Nephron progenitor cell (in vitro differentiated cells): ENCODE measurements at regions not wholly inside any gene's neighbourhood (a gene's known extent, or its start where the extent isn't known, plus 50 kb on each side); places are given as distances from the start of the nearest gene placed in this dataset.

Source experiments
- DNase-seq: peaks from one replicate; pipeline ENCODE4 v3.0.0; 2021
- H3K27ac Mint-ChIP-seq: 2 replicates; pipeline ENCODE4 v1.8.0; 2021; ENCODE audit warnings: mild to moderate bottlenecking, moderate library complexity, mixed read lengths
- H3K27me3 Mint-ChIP-seq: 2 replicates; pipeline ENCODE4 v1.8.0; 2021; ENCODE audit warnings: mild to moderate bottlenecking, low read depth, mixed read lengths; ENCODE audit not compliant: poor library complexity
- H3K36me3 Mint-ChIP-seq: 2 replicates; pipeline ENCODE4 v1.8.0; 2021; ENCODE audit warnings: low read depth, mixed read lengths
- H3K4me1 Mint-ChIP-seq: 2 replicates; pipeline ENCODE4 v1.8.0; 2021; ENCODE audit warnings: mixed read lengths
- H3K4me3 Mint-ChIP-seq: 2 replicates; pipeline ENCODE4 v1.8.0; 2021; ENCODE audit warnings: mild to moderate bottlenecking, moderate library complexity, mixed read lengths
- H3K9me3 Mint-ChIP-seq: 2 replicates; pipeline ENCODE4 v1.8.0; 2021; ENCODE audit warnings: mild to moderate bottlenecking, moderate library complexity, mixed read lengths
- TF ChIP-seq, protein P1 (sequence below): fragments of 200-600 bp; sonication (generic); IDR thresholded peaks from 2 replicates; pipeline ENCODE4 v1.5.0; 2021; ENCODE audit warnings: antibody characterized with exemption

DNA sequence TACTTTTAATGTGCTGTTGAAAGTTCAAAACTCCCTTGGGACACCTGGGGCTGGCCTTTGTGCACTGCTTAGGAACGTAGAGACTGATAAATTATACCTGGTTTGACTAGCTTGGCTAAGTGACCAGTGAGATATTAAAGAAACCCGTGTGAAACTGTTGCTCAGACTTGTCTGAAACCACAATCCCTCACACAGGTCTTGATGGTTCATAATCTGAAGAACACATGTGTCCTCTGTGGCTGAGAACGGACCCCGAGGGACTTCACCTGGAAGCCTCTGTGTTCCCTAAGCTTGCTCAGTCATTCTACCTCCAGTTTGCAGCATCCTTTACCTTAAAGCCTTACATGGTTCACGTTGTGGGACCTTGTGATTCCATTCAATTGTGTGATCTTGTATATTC is 218.8 kb downstream of the CBLN2 start:
- TF ChIP-seq, protein P1, sequence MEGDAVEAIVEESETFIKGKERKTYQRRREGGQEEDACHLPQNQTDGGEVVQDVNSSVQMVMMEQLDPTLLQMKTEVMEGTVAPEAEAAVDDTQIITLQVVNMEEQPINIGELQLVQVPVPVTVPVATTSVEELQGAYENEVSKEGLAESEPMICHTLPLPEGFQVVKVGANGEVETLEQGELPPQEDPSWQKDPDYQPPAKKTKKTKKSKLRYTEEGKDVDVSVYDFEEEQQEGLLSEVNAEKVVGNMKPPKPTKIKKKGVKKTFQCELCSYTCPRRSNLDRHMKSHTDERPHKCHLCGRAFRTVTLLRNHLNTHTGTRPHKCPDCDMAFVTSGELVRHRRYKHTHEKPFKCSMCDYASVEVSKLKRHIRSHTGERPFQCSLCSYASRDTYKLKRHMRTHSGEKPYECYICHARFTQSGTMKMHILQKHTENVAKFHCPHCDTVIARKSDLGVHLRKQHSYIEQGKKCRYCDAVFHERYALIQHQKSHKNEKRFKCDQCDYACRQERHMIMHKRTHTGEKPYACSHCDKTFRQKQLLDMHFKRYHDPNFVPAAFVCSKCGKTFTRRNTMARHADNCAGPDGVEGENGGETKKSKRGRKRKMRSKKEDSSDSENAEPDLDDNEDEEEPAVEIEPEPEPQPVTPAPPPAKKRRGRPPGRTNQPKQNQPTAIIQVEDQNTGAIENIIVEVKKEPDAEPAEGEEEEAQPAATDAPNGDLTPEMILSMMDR = no peak
- Mint-ChIP-seq H3K27ac (no peak overlapping the region), H3K36me3 (no peaks in the 10 kb centered on the region), H3K9me3 (no peaks in the 10 kb centered on the region), H3K4me1 (no peaks in the 10 kb centered on the region), H3K4me3 (no peak overlapping the region), H3K27me3 (no peaks in the 10 kb centered on the region)
- DNase-seq = no peak

DNA sequence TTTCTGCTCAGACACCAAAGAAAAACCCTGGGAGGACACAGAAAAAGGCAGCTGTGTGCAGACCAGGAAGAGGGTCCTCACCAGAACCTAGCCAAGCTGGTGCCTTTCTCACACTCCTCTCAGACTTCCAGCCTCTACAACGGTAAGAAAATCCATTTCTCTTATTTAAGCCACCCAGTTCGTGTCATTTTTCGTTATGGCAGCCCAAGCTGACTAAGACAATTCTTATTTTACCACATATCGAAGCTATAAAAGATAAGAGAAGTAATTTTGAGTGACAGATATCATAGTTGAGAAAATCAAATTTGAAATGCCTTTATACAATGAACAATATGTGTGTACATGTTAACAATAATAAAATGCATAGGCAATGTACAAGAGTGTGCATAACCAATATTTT is 219.5 kb downstream of the CBLN2 start:
- TF ChIP-seq, protein P1 = no peak
- H3K27ac Mint-ChIP-seq = no peak overlapping the region
- no peak for DNase-seq
- no peaks in the 10 kb centered on the region for H3K36me3 Mint-ChIP-seq
- H3K27me3 Mint-ChIP-seq = no peaks in the 10 kb centered on the region
- H3K4me1 Mint-ChIP-seq = no peaks in the 10 kb centered on the region
- no peaks in the 10 kb centered on the region for H3K9me3 Mint-ChIP-seq
- H3K4me3 Mint-ChIP-seq = no peak overlapping the region

DNA sequence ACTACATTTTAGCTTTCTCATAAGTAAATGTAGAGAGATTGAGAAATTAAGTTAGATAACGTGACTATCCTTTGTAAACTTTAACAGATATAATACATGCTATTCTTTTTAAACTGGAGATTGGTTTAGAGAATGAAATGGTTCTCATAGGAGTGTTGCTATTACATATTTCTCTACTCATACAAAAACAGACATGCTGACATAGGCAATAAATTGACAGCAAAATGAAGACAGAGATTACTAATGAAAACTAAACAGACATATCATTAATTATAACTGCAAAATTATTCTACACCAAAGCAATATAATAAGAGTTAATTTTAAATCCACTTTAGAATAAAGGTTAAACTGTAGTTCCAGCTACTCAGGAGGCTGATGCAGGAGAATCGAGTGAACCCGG is 227.6 kb downstream of the CBLN2 start:
- H3K27ac Mint-ChIP-seq = no peak overlapping the region
- TF ChIP-seq, protein P1 = no peak
- H3K4me3 Mint-ChIP-seq = no peak overlapping the region
- no peaks in the 10 kb centered on the region for H3K27me3 Mint-ChIP-seq
- no peak for DNase-seq
- H3K36me3 Mint-ChIP-seq = no peaks in the 10 kb centered on the region
- H3K4me1 Mint-ChIP-seq = peaks cover 5% of the 10 kb centered on the region
- H3K9me3 Mint-ChIP-seq = peaks cover 3% of the 10 kb centered on the region

DNA sequence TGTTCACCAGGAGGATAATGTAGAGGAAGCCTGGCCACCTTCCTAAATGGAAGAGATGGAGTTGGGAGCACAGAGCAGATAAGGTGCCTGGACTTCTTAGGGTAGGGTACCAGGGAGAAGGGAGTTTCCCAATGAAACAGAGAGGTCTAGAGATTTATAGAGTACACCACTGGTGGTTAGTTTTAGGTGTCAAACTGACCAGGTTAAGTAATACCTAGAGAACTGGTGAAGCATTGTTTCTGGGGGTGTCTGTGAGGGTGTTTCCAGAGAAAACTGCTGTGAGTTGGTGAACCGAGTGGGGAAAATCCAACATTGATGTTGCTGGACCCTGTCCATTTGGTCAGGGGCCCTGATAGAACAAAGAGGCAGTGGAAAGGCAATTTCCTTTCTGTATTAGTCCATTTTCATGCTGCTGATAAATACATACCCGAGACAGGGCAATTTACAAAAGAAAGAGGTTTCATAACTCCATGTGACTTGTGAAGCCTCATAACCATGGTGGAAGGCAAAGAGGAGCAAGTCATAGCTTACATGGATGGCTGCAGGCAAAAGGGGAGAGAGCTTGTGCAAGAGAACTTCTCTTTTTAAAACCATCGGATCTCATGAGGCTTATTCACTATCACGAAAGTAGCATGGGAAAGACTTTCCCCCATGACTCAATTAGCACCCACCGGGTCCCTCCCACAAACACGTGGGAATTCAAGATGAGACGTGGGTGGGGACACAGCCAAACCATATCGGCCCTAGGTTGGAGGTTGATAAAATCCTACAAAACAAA is 260.8 kb downstream of the CBLN2 start:
- DNase-seq = no peak
- Mint-ChIP-seq H3K27me3 (no peaks in the 10 kb centered on the region), H3K4me1 (no peaks in the 10 kb centered on the region), H3K27ac (no peak overlapping the region), H3K9me3 (no peaks in the 10 kb centered on the region), H3K4me3 (no peak overlapping the region), H3K36me3 (no peaks in the 10 kb centered on the region)
- TF ChIP-seq, protein P1 = no peak

DNA sequence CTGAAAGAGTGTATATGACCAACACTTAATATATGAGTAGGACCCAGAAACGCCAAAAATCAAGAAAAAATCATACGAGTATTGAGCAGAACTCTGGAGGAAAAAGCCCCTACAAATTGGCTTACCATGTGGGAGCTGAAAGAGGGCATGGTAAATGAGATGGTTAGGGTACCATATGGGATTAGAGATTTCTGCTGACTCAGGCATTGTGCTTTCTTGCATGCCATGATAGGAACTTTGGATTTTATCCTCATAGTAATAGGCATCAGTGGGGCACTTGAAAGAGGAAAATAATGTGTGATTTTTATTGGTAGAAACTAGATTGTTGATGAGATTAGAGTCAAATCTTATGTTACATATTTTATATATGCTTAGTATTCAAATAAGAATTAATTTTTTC is 271.1 kb downstream of the CBLN2 start:
- no peak overlapping the region for H3K4me3 Mint-ChIP-seq
- H3K27me3 Mint-ChIP-seq = no peaks in the 10 kb centered on the region
- peaks cover 18% of the 10 kb centered on the region for H3K9me3 Mint-ChIP-seq
- no peak overlapping the region for H3K27ac Mint-ChIP-seq
- no peak for DNase-seq
- H3K4me1 Mint-ChIP-seq = no peaks in the 10 kb centered on the region
- TF ChIP-seq, protein P1 = no peak
- no peaks in the 10 kb centered on the region for H3K36me3 Mint-ChIP-seq

DNA sequence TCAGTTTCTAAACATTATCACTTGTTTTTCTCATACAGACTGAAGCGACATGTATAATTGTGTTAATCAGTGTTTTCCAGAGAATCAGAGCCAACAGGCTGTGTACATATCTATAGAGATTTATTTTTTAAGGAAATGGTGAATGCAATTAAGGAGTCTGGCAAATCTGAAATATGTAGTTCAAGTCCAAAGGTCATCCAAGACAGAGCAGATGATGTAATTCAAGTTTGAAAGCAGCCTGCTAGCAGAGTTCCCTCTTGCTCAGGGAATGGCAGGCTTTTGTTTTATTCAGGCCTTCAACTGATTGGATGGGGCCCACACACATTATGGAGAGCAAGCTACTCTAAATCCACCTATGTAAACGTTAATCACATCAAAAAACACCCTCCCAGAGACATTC is 282.6 kb downstream of the CBLN2 start:
- no peak overlapping the region for H3K4me3 Mint-ChIP-seq
- H3K27ac Mint-ChIP-seq = no peak overlapping the region
- no peaks in the 10 kb centered on the region for H3K4me1 Mint-ChIP-seq
- no peaks in the 10 kb centered on the region for H3K36me3 Mint-ChIP-seq
- TF ChIP-seq, protein P1 = no peak
- no peaks in the 10 kb centered on the region for H3K9me3 Mint-ChIP-seq
- DNase-seq = no peak
- H3K27me3 Mint-ChIP-seq = peaks cover 3% of the 10 kb centered on the region
